Embryonic facial prominence (tissue), 1 donor: ENCODE measurements at regions not wholly inside any gene's neighbourhood (a gene's known extent, or its start where the extent isn't known, plus 50 kb on each side); places are given as distances from the start of the nearest gene placed in this dataset.
"Not testable (repeated sequence)": the region's sequence is repeated elsewhere in the genome, so short reads cannot be mapped to it uniquely, and the experiment has no call there.

Source experiments
- DNase-seq: peaks from one replicate; pipeline ENCODE4 v3.0.0-alpha.2; 2016; ENCODE audit errors: extremely low spot score

GRCh38 chr6:145544041-145544440 lies 191.3 kb downstream of the EPM2A start:
- DNase-seq: no peak

GRCh38 chr6:145544514-145544913 lies 190.8 kb downstream of the EPM2A start:
- DNase-seq: no peak

- DNase-seq: no peak
These were observed 189.1 kb downstream of the EPM2A start for GRCh38 chr6:145546265-145546664.

GRCh38 chr6:145547594-145548335 lies 187.6 kb downstream of the EPM2A start:
- DNase-seq: no peak

- DNase-seq: no peak
These were observed 186.2 kb downstream of the EPM2A start for GRCh38 chr6:145548933-145549648.

- no peak for DNase-seq
These were observed 184.2 kb downstream of the EPM2A start for GRCh38 chr6:145551164-145551563.

- no peak for DNase-seq
These were observed 180.2 kb downstream of the EPM2A start for GRCh38 chr6:145555084-145555483.

GRCh38 chr6:145557474-145557873 lies 177.8 kb downstream of the EPM2A start:
- no peak for DNase-seq

- no peak for DNase-seq
These were observed 175.5 kb downstream of the EPM2A start for GRCh38 chr6:145559836-145560235.

GRCh38 chr6:145561095-145562072 lies 173.9 kb downstream of the EPM2A start:
- no peak for DNase-seq

- DNase-seq: no peak
These were observed 172.3 kb downstream of the EPM2A start for GRCh38 chr6:145562771-145563615.

- DNase-seq: no peak
These were observed 170.8 kb downstream of the EPM2A start for GRCh38 chr6:145564553-145564952.

GRCh38 chr6:145567684-145568252 lies 167.6 kb downstream of the EPM2A start:
- DNase-seq: no peak

- DNase-seq: no peak
These were observed 166.2 kb downstream of the EPM2A start for GRCh38 chr6:145569140-145569539.

- DNase-seq: not testable (repeated sequence)
These were observed 165.0 kb downstream of the EPM2A start for GRCh38 chr6:145570336-145570735.

GRCh38 chr6:145574269-145574668 lies 161.1 kb downstream of the EPM2A start:
- DNase-seq: not testable (repeated sequence)
